Activated naive CD8-positive, alpha-beta T cell treated with anti-CD3 and anti-CD28 coated beads, Interleukin-2, amount 50 U/mL, for 24 hours (primary cell): ENCODE measurements at regions not wholly inside any gene's neighbourhood (a gene's known extent, or its start where the extent isn't known, plus 50 kb on each side); places are given as distances from the start of the nearest gene placed in this dataset.

ENCODE experiments used
- ATAC-seq: fragments of 150-1000 bp; cut with Tn5 transposase; one replicate; pipeline ENCODE4 v1.10.0; 2021
- DNase-seq: peaks from one replicate; pipeline ENCODE4 v3.0.0; 2021
- H3K27ac Mint-ChIP-seq: one replicate; pipeline ENCODE4 v1.8.0; 2021; ENCODE audit warnings: mild to moderate bottlenecking, mixed read lengths
- H3K27me3 Mint-ChIP-seq: one replicate; pipeline ENCODE4 v1.8.0; 2021; ENCODE audit warnings: mixed read lengths
- H3K36me3 Mint-ChIP-seq: one replicate; pipeline ENCODE4 v1.8.0; 2021; ENCODE audit warnings: low read depth, mixed read lengths
- H3K4me1 Mint-ChIP-seq: one replicate; pipeline ENCODE4 v1.8.0; 2021; ENCODE audit warnings: mixed read lengths
- H3K4me3 Mint-ChIP-seq: one replicate; pipeline ENCODE4 v1.8.0; 2021; ENCODE audit warnings: mild to moderate bottlenecking, moderate library complexity, mixed read lengths
- H3K9me3 Mint-ChIP-seq: one replicate; pipeline ENCODE4 v1.8.0; 2021; ENCODE audit warnings: mixed read lengths

- Mint-ChIP-seq H3K36me3 (no peaks in the 10 kb centered on the region), H3K27ac (no peak overlapping the region), H3K9me3 (no peaks in the 10 kb centered on the region), H3K4me1 (no peaks in the 10 kb centered on the region), H3K27me3 (no peaks in the 10 kb centered on the region), H3K4me3 (no peak overlapping the region)
- DNase-seq (no peak), ATAC-seq (no peak)
Measured at GRCh38 chr14:101189266-101189665, 285.7 kb upstream of the RTL1 start.

GRCh38 chr14:101189962-101190560 lies 286.5 kb upstream of the RTL1 start:
- H3K27me3 Mint-ChIP-seq, result no peaks in the 10 kb centered on the region
- H3K27ac Mint-ChIP-seq, result no peak overlapping the region
- H3K4me3 Mint-ChIP-seq, result no peak overlapping the region
- H3K36me3 Mint-ChIP-seq, result no peaks in the 10 kb centered on the region
- no peaks in the 10 kb centered on the region for H3K4me1 Mint-ChIP-seq
- ATAC-seq (no peak), DNase-seq (no peak)
- no peaks in the 10 kb centered on the region for H3K9me3 Mint-ChIP-seq

DNA sequence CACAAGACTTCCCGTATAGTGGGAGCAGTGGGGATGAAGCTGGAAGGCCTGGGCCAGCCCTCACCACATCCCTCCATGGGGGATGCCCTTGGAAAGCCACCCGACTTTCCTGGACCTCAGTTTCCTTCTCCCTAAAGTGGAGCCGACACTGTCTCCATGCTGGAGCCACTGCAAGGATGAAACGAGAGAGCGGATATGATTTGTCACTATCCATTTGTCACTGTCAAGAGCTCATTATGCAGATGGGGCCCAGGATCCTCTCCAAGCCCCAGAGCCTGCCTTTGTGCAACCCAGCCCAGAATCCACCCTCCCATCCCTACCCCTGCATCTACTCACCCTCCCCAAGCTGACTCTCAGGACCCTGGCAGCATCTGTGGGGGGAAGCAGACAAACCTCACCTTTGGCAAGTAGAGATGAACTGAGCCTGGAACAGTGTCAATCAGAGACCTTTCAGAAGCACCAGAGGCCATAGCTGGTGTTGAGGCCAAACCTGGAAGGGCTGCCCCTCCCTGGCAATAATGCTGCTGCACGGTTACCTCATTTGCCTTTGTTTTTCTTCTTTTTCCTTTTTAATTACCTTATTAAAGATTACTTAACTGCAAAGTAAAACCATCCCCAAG lies 287.7 kb upstream of the RTL1 start:
- H3K4me3 Mint-ChIP-seq, result no peak overlapping the region
- no peaks in the 10 kb centered on the region for H3K27me3 Mint-ChIP-seq
- DNase-seq, result no peak
- no peaks in the 10 kb centered on the region for H3K9me3 Mint-ChIP-seq
- no peak overlapping the region for H3K27ac Mint-ChIP-seq
- no peaks in the 10 kb centered on the region for H3K36me3 Mint-ChIP-seq
- H3K4me1 Mint-ChIP-seq, result no peaks in the 10 kb centered on the region
- no peak for ATAC-seq

- no peak overlapping the region for H3K4me3 Mint-ChIP-seq
- no peak for ATAC-seq
- H3K27ac Mint-ChIP-seq, result no peak overlapping the region
Measured at GRCh38 chr14:101191721-101192660, 288.5 kb upstream of the RTL1 start.

GRCh38 chr14:101192661-101193000 lies 289.1 kb upstream of the RTL1 start:
- Mint-ChIP-seq H3K36me3 (no peaks in the 10 kb centered on the region), H3K27ac (no peak overlapping the region), H3K9me3 (no peaks in the 10 kb centered on the region), H3K27me3 (no peaks in the 10 kb centered on the region), H3K4me3 (no peak overlapping the region), H3K4me1 (no peaks in the 10 kb centered on the region)
- ATAC-seq, result no peak
- no peak for DNase-seq

More at GRCh38 chr14:101191721-101192660, 288.5 kb upstream of the RTL1 start:
- H3K36me3 Mint-ChIP-seq, result no peaks in the 10 kb centered on the region
- H3K9me3 Mint-ChIP-seq, result no peaks in the 10 kb centered on the region
- H3K4me1 Mint-ChIP-seq, result no peaks in the 10 kb centered on the region
- H3K27me3 Mint-ChIP-seq, result no peaks in the 10 kb centered on the region
- no peak for DNase-seq

DNA sequence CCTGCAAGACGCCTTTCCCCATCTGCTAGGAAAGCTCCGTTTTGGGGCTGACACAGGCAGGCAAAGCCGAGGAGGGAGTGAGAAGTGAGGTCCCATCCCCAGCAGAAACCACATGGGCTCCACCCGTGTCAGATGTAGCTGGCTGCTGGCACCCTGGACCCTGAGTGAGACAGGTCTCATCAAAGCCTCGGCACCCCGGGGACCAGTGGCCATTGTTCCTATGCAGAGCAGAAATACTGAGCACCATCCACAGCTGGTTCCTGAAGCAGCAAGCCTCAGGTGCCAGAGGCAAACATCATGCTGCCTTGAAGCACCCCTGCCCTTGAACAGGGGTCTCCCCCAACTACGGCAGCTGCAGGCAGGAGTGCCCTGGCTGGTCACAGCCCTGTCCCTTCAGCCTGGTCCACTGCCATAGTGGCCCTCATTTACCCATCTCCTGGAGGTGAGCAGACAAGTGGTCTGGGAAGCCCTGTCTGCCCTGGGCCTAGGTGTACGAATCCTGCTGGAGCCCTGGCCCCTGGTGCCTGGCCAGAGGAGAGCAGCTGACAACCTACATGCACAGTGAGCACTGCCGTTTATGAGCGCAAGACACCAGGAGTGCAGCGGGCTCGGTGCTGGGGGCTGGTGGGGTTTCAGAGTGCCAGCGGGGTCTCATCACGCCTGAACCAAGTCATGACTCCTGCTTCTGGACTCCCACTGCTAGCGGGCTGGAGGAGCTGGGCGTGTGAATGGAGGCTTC lies 289.8 kb upstream of the RTL1 start:
- Mint-ChIP-seq H3K27me3 (no peaks in the 10 kb centered on the region), H3K9me3 (no peaks in the 10 kb centered on the region), H3K4me3 (no peak overlapping the region), H3K27ac (no peak overlapping the region), H3K4me1 (no peaks in the 10 kb centered on the region), H3K36me3 (no peaks in the 10 kb centered on the region)
- ATAC-seq (no peak), DNase-seq (no peak)

GRCh38 chr14:101193845-101194372 lies 290.4 kb upstream of the RTL1 start:
- H3K36me3 Mint-ChIP-seq, result no peaks in the 10 kb centered on the region
- no peak overlapping the region for H3K27ac Mint-ChIP-seq
- no peaks in the 10 kb centered on the region for H3K4me1 Mint-ChIP-seq
- ATAC-seq, result no peak
- H3K9me3 Mint-ChIP-seq, result no peaks in the 10 kb centered on the region
- H3K27me3 Mint-ChIP-seq, result no peaks in the 10 kb centered on the region
- no peak for DNase-seq
- H3K4me3 Mint-ChIP-seq, result no peak overlapping the region

DNA sequence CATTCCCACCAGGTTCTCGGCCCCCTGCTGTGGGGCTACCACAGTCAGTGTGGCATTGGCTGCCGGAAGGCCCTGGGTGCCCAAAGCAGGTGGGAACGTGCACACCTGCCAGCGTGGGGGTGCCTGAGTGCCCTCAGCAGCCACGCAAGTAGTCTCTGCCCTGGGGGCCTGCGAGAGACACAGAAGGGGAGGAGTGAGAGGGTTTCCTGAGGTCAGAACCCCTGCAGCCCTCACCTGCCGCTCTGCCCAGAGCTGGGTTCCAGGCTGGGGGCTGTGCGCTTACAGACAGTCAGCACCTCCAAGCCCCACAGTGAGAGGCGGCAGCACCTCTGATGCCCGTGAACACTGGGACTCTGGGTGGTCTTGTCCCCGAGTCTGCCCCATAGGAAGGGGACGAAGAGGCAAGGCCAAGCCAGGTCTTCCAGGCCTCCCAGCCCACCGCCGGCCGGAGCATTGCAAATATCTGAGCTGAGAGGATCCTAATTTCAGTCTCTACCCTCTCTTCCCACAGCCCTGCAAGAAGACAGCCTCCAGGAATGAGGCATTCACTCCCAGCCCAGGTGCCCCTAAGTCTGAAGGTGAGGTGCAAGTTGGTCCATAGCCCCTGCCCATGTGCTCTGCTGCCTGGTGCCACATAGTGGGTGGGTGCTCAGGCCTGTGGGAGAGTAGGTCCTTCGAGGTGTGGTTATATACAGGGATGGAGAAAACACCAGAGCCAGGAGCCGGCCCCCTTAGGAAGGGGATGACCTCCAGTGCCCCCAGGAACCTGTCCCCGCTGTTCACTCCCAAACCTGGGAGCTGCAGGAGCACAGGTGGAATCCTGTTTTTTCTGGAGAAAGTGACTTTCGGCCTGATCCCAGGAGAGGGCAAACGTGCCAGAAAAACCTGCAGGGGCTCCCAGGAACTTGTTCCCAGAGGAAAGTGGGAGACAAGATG lies 291.1 kb upstream of the RTL1 start:
- no peak overlapping the region for H3K27ac Mint-ChIP-seq
- H3K36me3 Mint-ChIP-seq, result no peaks in the 10 kb centered on the region
- H3K4me1 Mint-ChIP-seq, result no peaks in the 10 kb centered on the region
- no peaks in the 10 kb centered on the region for H3K9me3 Mint-ChIP-seq
- no peak overlapping the region for H3K4me3 Mint-ChIP-seq
- H3K27me3 Mint-ChIP-seq, result no peaks in the 10 kb centered on the region
- no peak for DNase-seq
- ATAC-seq, result no peak

DNA sequence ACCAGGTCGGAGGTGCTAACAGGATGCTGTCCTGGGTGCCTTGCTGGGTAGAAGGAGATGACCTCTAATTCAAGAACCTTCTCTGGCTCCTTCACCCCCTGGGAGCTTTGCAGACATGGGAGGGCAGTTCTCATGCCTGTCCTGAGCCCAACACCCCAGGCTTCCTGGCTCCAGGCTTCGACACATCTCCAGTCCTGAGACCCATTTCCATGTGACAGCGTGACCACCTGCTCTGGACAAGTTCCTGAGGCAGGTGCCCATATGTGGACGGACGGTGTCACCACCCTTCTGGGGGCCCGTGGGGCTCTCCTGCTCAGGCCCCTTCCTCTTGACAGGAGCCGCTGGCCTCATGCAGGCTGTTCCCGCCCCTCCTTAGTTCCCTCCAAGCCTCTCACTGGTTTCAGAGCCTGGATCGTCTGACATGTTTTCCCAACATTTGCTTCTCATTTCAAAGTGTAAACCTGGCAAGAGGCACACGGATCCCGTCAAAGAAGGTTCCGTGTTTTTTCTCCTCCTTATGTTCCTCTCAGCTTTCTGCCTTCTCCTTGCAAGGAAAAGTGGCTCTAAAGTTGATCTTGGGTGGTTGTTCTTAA lies 291.9 kb upstream of the RTL1 start:
- Mint-ChIP-seq H3K9me3 (no peaks in the 10 kb centered on the region), H3K36me3 (no peaks in the 10 kb centered on the region), H3K4me1 (no peaks in the 10 kb centered on the region), H3K4me3 (no peak overlapping the region), H3K27ac (no peak overlapping the region), H3K27me3 (no peaks in the 10 kb centered on the region)
- DNase-seq (no peak), ATAC-seq (no peak)

DNA sequence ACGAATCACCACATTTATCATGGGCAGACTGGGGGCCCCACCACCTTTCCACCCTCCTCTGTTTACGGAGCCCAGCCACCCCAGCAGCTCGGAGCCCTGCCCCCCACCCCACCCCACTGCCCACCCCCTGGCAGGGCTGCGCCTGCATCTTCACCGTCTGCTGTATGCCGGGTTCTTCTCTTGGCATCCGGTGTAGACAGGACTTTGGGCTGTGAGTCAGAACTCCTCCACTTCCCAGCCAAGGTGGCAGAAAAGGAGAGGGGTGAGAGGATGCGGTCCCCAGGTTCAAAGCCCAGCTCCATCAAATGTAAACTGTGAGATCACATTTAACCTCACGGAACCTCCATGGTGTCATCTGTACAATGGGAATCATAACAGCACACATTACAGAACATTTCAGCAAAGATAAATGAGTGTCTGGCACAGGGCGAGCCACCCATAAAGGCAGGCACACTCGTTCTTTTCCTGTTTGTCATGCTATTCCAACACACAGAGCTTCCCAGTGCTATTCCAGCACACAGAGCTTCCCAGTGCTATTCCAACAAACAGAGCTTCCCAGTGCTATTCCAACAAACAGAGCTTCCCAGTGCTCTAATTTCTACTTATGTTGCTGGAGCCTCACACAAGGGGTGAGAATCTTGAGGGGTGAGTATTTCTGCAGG lies 292.7 kb upstream of the RTL1 start:
- Mint-ChIP-seq H3K4me1 (no peaks in the 10 kb centered on the region), H3K9me3 (no peaks in the 10 kb centered on the region), H3K36me3 (no peaks in the 10 kb centered on the region), H3K27me3 (no peaks in the 10 kb centered on the region), H3K4me3 (no peak overlapping the region), H3K27ac (no peak overlapping the region)
- ATAC-seq (no peak), DNase-seq (no peak)

GRCh38 chr14:101196795-101197590 lies 293.5 kb upstream of the RTL1 start:
- Mint-ChIP-seq H3K9me3 (no peaks in the 10 kb centered on the region), H3K27ac (no peak overlapping the region), H3K27me3 (no peaks in the 10 kb centered on the region), H3K4me1 (no peaks in the 10 kb centered on the region), H3K36me3 (no peaks in the 10 kb centered on the region), H3K4me3 (no peak overlapping the region)
- no peak for DNase-seq
- no peak for ATAC-seq

GRCh38 chr14:101197595-101198397 lies 294.3 kb upstream of the RTL1 start:
- Mint-ChIP-seq H3K27ac (no peak overlapping the region), H3K4me3 (no peak overlapping the region), H3K9me3 (no peaks in the 10 kb centered on the region), H3K27me3 (no peaks in the 10 kb centered on the region), H3K36me3 (no peaks in the 10 kb centered on the region), H3K4me1 (no peaks in the 10 kb centered on the region)
- no peak for ATAC-seq
- DNase-seq, result no peak
